ENCODE measurements at regions not wholly inside any gene's neighbourhood (a gene's known extent, or its start where the extent isn't known, plus 50 kb on each side); places are given as distances from the start of the nearest gene placed in this dataset.

- TF ChIP-seq ZNF592 (IDR thresholded peaks at IDR 0.05): no peak
- TF ChIP-seq PRPF4 (IDR thresholded peaks at IDR 0.05; ENCODE audit: insufficient read depth, low read depth, low read length, poor library complexity, severe bottlenecking): no peak
- no peak for TF ChIP-seq CEBPG (CRISPR knock-in tag; IDR thresholded peaks at IDR 0.05)
- no peak for TF ChIP-seq CEBPG (tag; conservative IDR thresholded peaks at IDR 0.05 in 1 of 2, IDR thresholded peaks at IDR 0.05 in 1 of 2)
- TF ChIP-seq STAT5A (IDR thresholded peaks at IDR 0.05; ENCODE audit: borderline replicate concordance, low read length): no peak
- TF ChIP-seq, protein P1, sequence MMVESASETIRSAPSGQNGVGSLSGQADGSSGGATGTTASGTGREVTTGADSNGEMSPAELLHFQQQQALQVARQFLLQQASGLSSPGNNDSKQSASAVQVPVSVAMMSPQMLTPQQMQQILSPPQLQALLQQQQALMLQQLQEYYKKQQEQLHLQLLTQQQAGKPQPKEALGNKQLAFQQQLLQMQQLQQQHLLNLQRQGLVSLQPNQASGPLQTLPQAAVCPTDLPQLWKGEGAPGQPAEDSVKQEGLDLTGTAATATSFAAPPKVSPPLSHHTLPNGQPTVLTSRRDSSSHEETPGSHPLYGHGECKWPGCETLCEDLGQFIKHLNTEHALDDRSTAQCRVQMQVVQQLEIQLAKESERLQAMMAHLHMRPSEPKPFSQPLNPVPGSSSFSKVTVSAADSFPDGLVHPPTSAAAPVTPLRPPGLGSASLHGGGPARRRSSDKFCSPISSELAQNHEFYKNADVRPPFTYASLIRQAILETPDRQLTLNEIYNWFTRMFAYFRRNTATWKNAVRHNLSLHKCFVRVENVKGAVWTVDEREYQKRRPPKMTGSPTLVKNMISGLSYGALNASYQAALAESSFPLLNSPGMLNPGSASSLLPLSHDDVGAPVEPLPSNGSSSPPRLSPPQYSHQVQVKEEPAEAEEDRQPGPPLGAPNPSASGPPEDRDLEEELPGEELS (CRISPR knock-in tag; IDR thresholded peaks at IDR 0.05; ENCODE audit: borderline replicate concordance): no peak
- no peak for TF ChIP-seq ZBTB49 (CRISPR knock-in tag; IDR thresholded peaks at IDR 0.05; ENCODE audit: borderline replicate concordance)
- TF ChIP-seq ZNF699 (CRISPR knock-in tag; IDR thresholded peaks at IDR 0.05; ENCODE audit: insufficient replicate concordance): no peak
- TF ChIP-seq, protein P2, sequence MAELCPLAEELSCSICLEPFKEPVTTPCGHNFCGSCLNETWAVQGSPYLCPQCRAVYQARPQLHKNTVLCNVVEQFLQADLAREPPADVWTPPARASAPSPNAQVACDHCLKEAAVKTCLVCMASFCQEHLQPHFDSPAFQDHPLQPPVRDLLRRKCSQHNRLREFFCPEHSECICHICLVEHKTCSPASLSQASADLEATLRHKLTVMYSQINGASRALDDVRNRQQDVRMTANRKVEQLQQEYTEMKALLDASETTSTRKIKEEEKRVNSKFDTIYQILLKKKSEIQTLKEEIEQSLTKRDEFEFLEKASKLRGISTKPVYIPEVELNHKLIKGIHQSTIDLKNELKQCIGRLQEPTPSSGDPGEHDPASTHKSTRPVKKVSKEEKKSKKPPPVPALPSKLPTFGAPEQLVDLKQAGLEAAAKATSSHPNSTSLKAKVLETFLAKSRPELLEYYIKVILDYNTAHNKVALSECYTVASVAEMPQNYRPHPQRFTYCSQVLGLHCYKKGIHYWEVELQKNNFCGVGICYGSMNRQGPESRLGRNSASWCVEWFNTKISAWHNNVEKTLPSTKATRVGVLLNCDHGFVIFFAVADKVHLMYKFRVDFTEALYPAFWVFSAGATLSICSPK (IDR thresholded peaks at IDR 0.05; ENCODE audit: borderline replicate concordance): no peak
- no peak for TF ChIP-seq FOXM1 (IDR thresholded peaks at IDR 0.05; ENCODE audit: low read depth)
- TF ChIP-seq FOXM1 (CRISPR knock-in tag; IDR thresholded peaks at IDR 0.05; ENCODE audit: low read depth): no peak
- TF ChIP-seq DPF2 (IDR thresholded peaks at IDR 0.05): peak; percentile 41; the same call in 1 of the 2 replicates
- TF ChIP-seq JUND (IDR thresholded peaks at IDR 0.05; ENCODE audit: borderline replicate concordance, low read depth, low read length): peak; percentile 50; the same call in 1 of the 2 replicates
- TF ChIP-seq JUND (tag; IDR thresholded peaks at IDR 0.05; ENCODE audit: borderline replicate concordance, low read depth, low read length): peak; percentile 44; the same call in 1 of the 3 replicates
- no peak for TF ChIP-seq ZNF253 (CRISPR knock-in tag; conservative IDR thresholded peaks at IDR 0.05)
- TF ChIP-seq ZNF12 (CRISPR knock-in tag; IDR thresholded peaks at IDR 0.05): no peak
- TF ChIP-seq TAF1 (IDR thresholded peaks at IDR 0.05; ENCODE audit: control insufficient read depth, extremely low read depth, insufficient read depth, low read length, severe bottlenecking): no peak
- no peak for TF ChIP-seq ZNF311 (CRISPR knock-in tag; IDR thresholded peaks at IDR 0.05)
- no peak for TF ChIP-seq NFYB (IDR thresholded peaks at IDR 0.05; ENCODE audit: extremely low read depth, insufficient read length)
These were observed 105.2 kb upstream of the PRR16 start (continued) for GRCh38 chr5:120358949-120359348.

Measured in K562 (cell line).